CD1c-positive myeloid dendritic cell (primary cell): ENCODE measurements at regions not wholly inside any gene's neighbourhood (a gene's known extent, or its start where the extent isn't known, plus 50 kb on each side); places are given as distances from the start of the nearest gene placed in this dataset.
"Not testable (repeated sequence)": the region's sequence is repeated elsewhere in the genome, so short reads cannot be mapped to it uniquely, and the experiment has no call there.

Experiments
- DNase-seq: peaks from one replicate; pipeline ENCODE4 v3.0.0-alpha.2; 2016; ENCODE audit errors: extremely low spot score

DNA sequence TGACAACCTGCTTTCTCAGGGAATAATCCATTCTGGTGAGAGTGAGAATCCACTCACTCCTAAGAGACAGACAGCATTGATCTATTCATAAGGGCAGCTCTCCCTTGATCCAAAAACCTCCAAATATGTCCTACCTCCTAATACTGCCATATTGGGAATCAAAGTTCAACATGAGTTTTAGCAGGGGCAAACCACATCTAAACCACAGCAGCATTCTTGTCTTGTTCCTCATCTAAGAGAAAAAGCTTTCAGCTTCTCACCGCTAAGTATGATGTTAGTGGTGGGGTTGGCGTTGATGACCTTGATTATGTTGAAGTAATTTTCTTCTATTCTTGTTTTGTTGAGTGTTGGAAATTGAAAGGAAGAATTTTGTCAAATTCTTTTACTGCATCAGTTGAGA, 69.6 kb downstream of the SERTM2 start:
- DNase-seq: no peak

DNA sequence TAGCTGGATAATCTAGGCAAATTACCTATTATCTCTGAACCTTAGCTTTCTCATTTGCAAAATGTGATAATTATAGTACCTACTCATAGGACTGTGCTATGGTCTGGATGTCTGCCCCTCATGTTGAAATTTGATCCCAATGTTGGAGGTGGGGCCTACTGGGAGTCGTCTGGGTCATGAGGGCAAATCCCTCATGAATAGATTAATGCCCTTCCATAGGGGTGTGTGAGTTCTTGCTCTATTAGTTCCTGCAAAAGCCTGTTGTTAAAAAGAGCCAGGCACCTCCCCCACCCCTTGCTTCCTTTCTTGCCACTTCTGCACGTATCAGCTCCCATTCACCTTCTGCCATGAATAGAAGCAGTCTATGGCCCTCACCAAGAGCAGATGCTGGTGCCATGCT, 73.9 kb downstream of the SERTM2 start:
- DNase-seq: no peak

DNA sequence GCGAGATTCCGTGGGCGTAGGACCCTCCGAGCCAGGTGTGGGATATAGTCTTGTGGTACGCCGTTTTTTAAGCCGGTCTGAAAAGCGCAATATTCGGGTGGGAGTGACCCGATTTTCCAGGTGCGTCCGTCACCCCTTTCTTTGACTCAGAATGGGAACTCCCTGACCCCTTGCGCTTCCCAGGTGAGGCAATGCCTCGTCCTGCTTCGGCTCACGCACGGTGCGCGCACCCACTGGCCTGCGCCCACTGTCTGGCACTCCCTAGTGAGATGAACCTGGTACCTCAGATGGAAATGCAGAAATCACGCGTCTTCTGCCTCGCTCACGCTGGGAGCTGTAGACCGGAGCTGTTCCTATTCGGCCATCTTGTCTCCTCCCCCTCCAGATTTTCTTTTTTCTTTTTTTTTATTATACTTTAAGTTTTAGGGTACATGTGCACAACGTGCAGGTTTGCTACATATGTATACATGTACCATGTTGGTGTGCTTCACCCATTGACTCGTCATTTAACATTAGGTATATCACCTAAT, 83.0 kb downstream of the SERTM2 start:
- DNase-seq: not testable (repeated sequence)

DNA sequence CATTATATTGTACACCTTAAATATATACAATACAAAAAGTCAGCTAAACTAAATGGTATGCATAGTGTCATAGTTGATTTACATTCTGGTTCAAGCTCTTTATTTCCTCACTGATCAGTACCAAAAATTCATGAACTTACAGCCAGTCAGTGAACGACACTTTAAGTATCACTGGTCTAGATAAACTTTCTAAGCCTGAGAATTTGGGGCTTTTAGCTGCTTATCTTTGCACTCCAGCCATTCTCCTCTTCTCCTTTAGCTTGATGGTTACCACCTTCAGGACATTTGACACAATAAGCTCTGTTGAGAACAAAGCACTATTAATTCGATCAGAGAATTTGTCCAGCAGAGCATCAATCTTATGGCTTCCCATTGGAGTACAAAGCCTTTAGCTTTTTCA, 83.0 kb upstream of the ALG13 start:
- DNase-seq: no peak

DNA sequence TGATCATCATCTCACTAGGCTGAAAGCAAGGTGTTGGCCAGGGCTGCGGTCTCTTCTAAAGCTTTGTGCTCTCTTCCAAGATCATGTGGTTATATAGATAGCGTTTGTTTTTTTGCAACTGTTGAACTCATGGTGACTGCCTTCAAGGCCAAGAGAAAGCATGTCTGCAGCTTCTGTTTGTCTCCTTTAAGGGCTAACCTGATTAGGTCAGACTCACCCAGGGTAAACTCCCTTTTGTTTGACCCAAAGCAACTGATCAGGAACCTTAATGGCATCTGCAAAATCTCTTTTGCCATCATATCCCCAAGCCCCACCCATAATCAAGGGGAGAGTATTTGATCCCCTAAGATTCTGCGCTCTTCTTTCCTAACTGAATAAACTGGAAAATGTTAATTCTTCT, 72.2 kb upstream of the ALG13 start:
- no peak for DNase-seq

DNA sequence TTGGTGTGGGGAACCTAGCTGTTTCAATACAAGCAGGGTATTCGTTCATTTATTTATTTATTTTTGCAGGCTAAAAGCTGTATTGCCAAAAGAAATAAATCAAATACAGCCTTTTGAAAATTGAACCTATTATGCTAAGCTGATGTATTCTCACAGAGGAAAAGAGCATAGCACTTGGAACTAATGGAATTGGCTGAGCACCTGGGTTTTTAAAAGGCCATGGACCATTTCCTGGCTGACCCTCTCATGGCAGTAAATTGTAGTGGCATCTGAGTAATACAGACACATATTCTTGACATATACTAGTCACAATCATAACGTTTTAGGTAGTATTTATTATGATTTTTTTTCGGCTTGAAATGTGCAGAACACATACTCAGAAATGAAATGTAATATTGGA, 71.8 kb upstream of the ALG13 start:
- DNase-seq: no peak

DNA sequence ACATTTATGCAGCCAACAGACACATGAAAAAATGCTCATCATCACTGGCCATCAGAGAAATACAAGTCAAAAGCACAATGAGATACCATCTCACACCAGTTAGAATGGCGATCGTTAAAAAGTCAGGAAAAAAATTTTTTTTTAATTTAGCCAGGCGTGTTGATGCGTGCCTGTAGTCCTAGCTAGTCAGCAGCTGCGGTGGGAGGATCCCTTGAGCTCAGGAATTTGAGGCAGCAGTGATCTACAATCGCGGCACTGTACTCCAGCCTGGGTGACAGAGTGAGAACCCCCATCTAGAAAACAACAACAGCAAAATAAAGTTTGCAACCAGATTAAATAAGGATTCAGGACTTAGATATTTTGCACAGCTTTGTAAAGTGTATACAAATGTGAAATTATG, 65.7 kb upstream of the ALG13 start:
- DNase-seq: no peak

DNA sequence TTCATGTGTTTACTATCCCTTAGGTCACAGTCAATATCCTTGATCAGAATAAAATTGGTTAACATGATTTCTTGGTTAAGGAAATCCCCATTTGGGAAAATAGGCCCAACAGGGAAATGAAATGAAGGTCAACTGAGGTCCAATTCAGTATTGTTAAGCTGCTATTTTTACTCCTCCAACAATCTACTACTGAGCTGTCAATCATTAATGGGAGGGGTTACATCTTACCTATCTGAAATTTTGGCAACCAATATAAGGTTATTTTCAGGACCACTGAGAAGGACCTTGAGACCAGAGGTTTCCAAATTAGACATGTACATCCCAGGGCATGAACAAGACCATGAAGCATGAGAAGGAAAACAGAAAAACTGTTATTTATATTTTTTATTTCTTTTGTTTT, 64.2 kb upstream of the ALG13 start:
- no peak for DNase-seq

DNA sequence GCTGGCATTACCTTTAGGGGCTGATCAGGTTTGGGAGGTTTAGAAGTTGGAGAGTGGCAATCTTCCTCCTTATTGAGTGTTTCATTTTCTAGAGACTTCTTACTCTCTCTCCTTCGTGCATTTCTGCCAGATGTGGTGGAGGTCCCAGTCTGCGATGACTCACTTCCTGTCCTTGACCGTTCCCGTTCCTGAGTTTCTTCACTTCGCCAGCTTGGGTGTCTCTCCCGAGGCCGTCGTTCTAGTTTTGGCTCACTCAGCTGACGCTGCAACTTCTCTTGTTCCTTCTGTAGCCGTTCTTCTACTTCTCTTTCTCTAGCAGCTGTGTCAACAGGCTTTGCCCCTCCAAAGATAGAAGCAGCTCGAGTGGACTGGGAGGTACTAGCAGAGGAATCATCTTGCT, 60.9 kb upstream of the ALG13 start:
- DNase-seq: peak; percentile 11

DNA sequence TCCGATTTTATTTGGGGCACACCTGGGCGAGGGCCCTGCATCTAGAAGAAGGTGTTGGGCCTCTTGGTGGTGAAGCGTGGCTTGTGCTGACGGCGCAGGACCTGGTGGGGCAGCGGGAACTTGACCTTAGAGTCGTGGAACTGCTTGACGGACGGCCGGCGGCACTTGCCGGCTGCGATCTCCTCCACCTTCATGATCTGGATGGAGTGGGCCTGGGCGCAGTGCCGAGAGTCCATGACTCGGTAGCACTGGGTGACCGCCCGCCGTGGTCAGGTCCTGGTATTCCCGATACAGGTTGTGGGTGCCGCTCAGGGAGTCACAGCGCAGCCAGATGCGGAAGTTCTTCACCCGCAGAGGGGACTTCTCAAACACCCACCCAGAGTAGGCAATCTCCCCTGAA, 56.8 kb upstream of the ALG13 start:
- no peak for DNase-seq

DNA sequence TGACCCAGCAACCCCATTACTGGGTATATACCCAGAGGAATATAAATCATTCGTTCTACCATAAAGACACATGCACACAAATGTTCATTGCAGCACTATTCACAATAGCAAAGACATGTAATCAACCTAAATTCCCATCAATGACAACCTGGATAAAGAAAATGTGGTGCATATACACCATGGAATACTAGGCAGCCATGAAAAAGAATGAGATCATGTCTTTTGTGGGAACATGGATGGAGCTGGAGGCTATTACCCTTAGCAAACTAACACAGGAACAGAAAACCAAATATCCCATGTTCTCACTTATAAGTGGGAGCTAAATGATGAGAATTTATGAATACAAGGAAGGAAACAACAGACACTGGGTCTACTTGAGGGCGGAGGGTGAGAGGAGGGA, 53.7 kb upstream of the ALG13 start:
- not testable (repeated sequence) for DNase-seq
